Smooth muscle cell (in vitro differentiated cells): ENCODE measurements at regions not wholly inside any gene's neighbourhood (a gene's known extent, or its start where the extent isn't known, plus 50 kb on each side); places are given as distances from the start of the nearest gene placed in this dataset.
A peak's percentile ranks its signal among the peaks of the same experiment; 100 is the strongest.
"Not testable (repeated sequence)": the region's sequence is repeated elsewhere in the genome, so short reads cannot be mapped to it uniquely, and the experiment has no call there.

ENCODE experiments used
- DNase-seq: peaks from one replicate; lab custom pipeline; 2025; ENCODE audit not compliant: unreplicated experiment; lab: John Stamatoyannopoulos, UW
- H2AFZ ChIP-seq: fragments of 200-600 bp; sonication (generic); 2 replicates; pipeline ENCODE4 v1.6.0; 2016; ENCODE audit warnings: antibody characterized with exemption, low read depth, mild to moderate bottlenecking
- H3F3A ChIP-seq: fragments of 200-600 bp; sonication (generic); 2 replicates; pipeline ENCODE4 v1.6.0; 2017; ENCODE audit warnings: antibody characterized with exemption, low read depth
- H3K27ac ChIP-seq: fragments of 200-600 bp; sonication (generic); 2 replicates; pipeline ENCODE4 v1.5.1; 2016; ENCODE audit warnings: low read depth, mild to moderate bottlenecking
- H3K27me3 ChIP-seq: fragments of 200-600 bp; sonication (generic); 2 replicates; pipeline ENCODE4 v1.6.1; 2016; ENCODE audit warnings: low read depth, mild to moderate bottlenecking
- H3K36me3 ChIP-seq: fragments of 200-600 bp; sonication (generic); 2 replicates; pipeline ENCODE4 v1.5.1; 2016; ENCODE audit warnings: low read depth
- H3K4me1 ChIP-seq: fragments of 200-600 bp; sonication (generic); 2 replicates; pipeline ENCODE4 v1.5.1; 2016; ENCODE audit warnings: low read depth
- H3K4me2 ChIP-seq: fragments of 200-600 bp; sonication (generic); 2 replicates; pipeline ENCODE4 v1.6.0; 2016; ENCODE audit warnings: mild to moderate bottlenecking
- H3K4me3 ChIP-seq: fragments of 200-600 bp; sonication (generic); 2 replicates; pipeline ENCODE4 v1.5.1; 2016; ENCODE audit warnings: mild to moderate bottlenecking
- H3K79me2 ChIP-seq: fragments of 200-600 bp; sonication (generic); 2 replicates; pipeline ENCODE4 v1.6.0; 2016; ENCODE audit warnings: low read depth, mild to moderate bottlenecking
- H3K9ac ChIP-seq: fragments of 200-600 bp; sonication (generic); 2 replicates; pipeline ENCODE4 v1.6.0; 2016; ENCODE audit warnings: low read depth
- H3K9me3 ChIP-seq: fragments of 200-600 bp; sonication (generic); replicated peaks from 2 replicates; pipeline ENCODE4 v1.5.1; 2016; ENCODE audit warnings: low read depth
- H4K20me1 ChIP-seq: fragments of 200-600 bp; sonication (generic); 2 replicates; pipeline ENCODE4 v1.6.0; 2016; ENCODE audit warnings: low read depth
- CTCF ChIP-seq: fragments of 200-600 bp; sonication (generic); IDR thresholded peaks from 2 replicates; pipeline ENCODE4 v1.5.1; 2017; ENCODE audit warnings: borderline replicate concordance, mild to moderate bottlenecking, antibody characterized with exemption; ENCODE audit not compliant: insufficient read depth, poor library complexity, severe bottlenecking
- WGBS: methylation state at CpG from one replicate; pipeline ENCODE4 v1.1.7; 2016; ENCODE audit warnings: low lambda C conversion rate; 5-methylcytosine and 5-hydroxymethylcytosine counted together

GRCh38 chr2:53033411-53033810 lies 734.2 kb upstream of the CHAC2 start:
- H3K4me2 ChIP-seq, result no peak overlapping the region
- no peak for DNase-seq
- no peak overlapping the region for H2AFZ ChIP-seq
- H3K4me3 ChIP-seq, result no peak overlapping the region
- H3K9me3 ChIP-seq, result no peaks in the 10 kb centered on the region
- peaks cover 2% of the 10 kb centered on the region for H3F3A ChIP-seq
- H3K79me2 ChIP-seq, result no peaks in the 10 kb centered on the region
- no peaks in the 10 kb centered on the region for H4K20me1 ChIP-seq
- H3K4me1 ChIP-seq, result no peaks in the 10 kb centered on the region
- no peaks in the 10 kb centered on the region for H3K36me3 ChIP-seq
- no peaks in the 10 kb centered on the region for H3K27me3 ChIP-seq
- TF ChIP-seq CTCF, result no peak
- no peak overlapping the region for H3K9ac ChIP-seq
- H3K27ac ChIP-seq, result no peak overlapping the region

- H3K4me1 ChIP-seq, result no peaks in the 10 kb centered on the region
- no peaks in the 10 kb centered on the region for H3K9me3 ChIP-seq
- H3F3A ChIP-seq, result peaks cover 2% of the 10 kb centered on the region
- peak overlapping the region; percentile 25 for H3K4me2 ChIP-seq
- 59% methylated on average over 6 of the region's 6 CpGs for WGBS
- no peaks in the 10 kb centered on the region for H3K27me3 ChIP-seq
- DNase-seq, result no peak
- H2AFZ ChIP-seq, result no peak overlapping the region
- no peaks in the 10 kb centered on the region for H3K79me2 ChIP-seq
- H3K4me3 ChIP-seq, result no peak overlapping the region
- H3K27ac ChIP-seq, result no peak overlapping the region
- H3K36me3 ChIP-seq, result no peaks in the 10 kb centered on the region
- no peak overlapping the region for H3K9ac ChIP-seq
- no peaks in the 10 kb centered on the region for H4K20me1 ChIP-seq
- TF ChIP-seq CTCF, result peak; percentile 9
These were observed 738.7 kb upstream of the CHAC2 start for GRCh38 chr2:53028746-53029423.

- H3K4me3 ChIP-seq, result no peak overlapping the region
- no peaks in the 10 kb centered on the region for H3K27me3 ChIP-seq
- no peak overlapping the region for H3K27ac ChIP-seq
- peak overlapping the region; percentile 25 for H3K4me2 ChIP-seq
- H4K20me1 ChIP-seq, result no peaks in the 10 kb centered on the region
- no peaks in the 10 kb centered on the region for H3K4me1 ChIP-seq
- H3K9me3 ChIP-seq, result no peaks in the 10 kb centered on the region
- no peak for TF ChIP-seq CTCF
- peaks cover 2% of the 10 kb centered on the region for H3F3A ChIP-seq
- no peaks in the 10 kb centered on the region for H3K79me2 ChIP-seq
- H2AFZ ChIP-seq, result no peak overlapping the region
- no peak overlapping the region for H3K9ac ChIP-seq
- no peaks in the 10 kb centered on the region for H3K36me3 ChIP-seq
- DNase-seq, result no peak
These were observed 739.4 kb upstream of the CHAC2 start for GRCh38 chr2:53028225-53028624.

- not testable (repeated sequence) for H3K9me3 ChIP-seq, H3F3A ChIP-seq, H3K4me1 ChIP-seq, H3K4me2 ChIP-seq, H3K4me3 ChIP-seq, H3K27me3 ChIP-seq, DNase-seq, H3K9ac ChIP-seq, H3K27ac ChIP-seq, H3K79me2 ChIP-seq, H3K36me3 ChIP-seq, H4K20me1 ChIP-seq, H2AFZ ChIP-seq
- WGBS, result 96% methylated on average over 4 of the region's 4 CpGs
These were observed 745.4 kb upstream of the CHAC2 start for GRCh38 chr2:53022248-53022647.
